ENCODE measurements at regions not wholly inside any gene's neighbourhood (a gene's known extent, or its start where the extent isn't known, plus 50 kb on each side); places are given as distances from the start of the nearest gene placed in this dataset.

DNA sequence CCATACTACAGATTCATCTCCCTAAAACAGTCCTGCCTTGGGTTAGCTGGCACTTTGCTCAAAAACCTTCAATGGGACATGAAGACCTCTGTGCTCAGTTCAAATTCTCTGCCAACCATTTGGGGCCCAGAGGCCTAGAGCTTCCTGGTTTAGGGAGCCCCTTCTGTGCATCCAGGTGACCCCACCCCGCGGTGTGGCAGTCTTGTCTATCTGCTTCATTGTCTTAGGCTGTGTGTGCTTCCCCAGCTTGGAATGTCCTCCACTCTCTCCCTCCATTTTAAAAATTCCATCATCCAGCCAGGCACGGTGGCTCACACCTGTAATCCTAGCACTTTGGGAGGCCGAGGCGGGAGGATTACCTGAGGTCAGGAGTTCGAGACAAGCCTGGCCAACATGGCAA lies 99.0 kb upstream of the NEO1 start:
- H3K27me3 ChIP-seq = no peaks in the 10 kb centered on the region
- intact Hi-C loops (cut with DNase I) = no loop called here
- H3K9me3 ChIP-seq = peaks cover 0 to 12% (median 5%) of the 10 kb centered on the region in 11 donors
- no peaks in the 10 kb centered on the region for H3K36me3 ChIP-seq
- H3K4me1 ChIP-seq = no peaks in the 10 kb centered on the region
- no peak overlapping the region for H3K4me3 ChIP-seq
- ATAC-seq = no peak
- H3K27ac ChIP-seq = no peak overlapping the region
- no peak for DNase-seq
- WGBS, 2 donors = 94 to 96% methylated on average over 6 of the region's 6 CpGs
- TF ChIP-seq CTCF (IDR thresholded peaks at IDR 0.05) = no peak

DNA sequence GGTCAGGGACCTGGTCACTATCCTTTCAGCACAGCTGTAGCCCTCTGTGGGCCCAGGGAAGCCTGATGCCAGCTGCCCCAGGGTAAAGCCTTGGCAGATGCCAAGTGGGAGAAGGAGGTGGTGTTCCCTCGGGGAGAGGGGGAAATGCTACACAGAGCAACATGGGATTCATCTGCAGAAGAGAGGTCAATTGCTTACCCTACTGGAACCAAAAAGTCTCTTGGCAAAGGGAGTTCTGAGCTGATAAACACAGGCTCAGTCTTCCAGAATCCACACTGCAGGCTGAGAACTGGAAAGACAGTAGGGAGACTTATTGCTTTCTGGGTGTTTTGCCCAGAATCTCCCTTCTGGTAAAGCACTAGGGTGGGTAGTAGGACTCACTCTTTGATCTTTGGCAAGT lies 100.1 kb upstream of the NEO1 start:
- Histone ChIP-seq H3K36me3 (no peaks in the 10 kb centered on the region), H3K27ac (no peak overlapping the region), H3K4me3 (no peak overlapping the region), H3K4me1 (no peaks in the 10 kb centered on the region), H3K9me3 (peaks cover 0 to 24% (median 12%) of the 10 kb centered on the region in 11 donors), H3K27me3 (no peaks in the 10 kb centered on the region)
- 66 to 67% methylated on average over 1 of the region's 1 CpG for WGBS, 2 donors
- ATAC-seq = no peak
- DNase-seq = no peak
- TF ChIP-seq CTCF (IDR thresholded peaks at IDR 0.05) = no peak
- intact Hi-C loops (cut with DNase I) = no loop called here

DNA sequence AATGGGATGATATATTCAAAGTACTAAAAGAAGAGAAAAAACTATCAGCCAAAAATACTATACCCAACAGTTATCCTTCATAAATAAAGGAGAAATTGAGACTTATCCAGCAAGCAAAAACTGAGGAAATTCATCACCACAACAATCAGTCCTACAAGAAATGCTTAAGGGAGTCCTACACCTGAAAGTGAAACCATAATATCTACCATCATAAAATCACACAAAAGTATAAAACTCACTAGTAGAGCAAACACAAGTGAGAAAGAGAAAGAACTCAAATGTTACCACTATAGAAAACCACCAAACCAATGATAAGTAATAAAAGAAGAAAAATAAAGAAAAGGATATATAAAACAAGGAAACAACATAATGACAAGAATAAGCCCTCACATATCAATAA lies 103.6 kb upstream of the NEO1 start:
- TF ChIP-seq CTCF (IDR thresholded peaks at IDR 0.05) = no peak
- Histone ChIP-seq H3K27ac (no peak overlapping the region), H3K27me3 (peaks cover 0 to 11% (median 0%) of the 10 kb centered on the region in 7 donors), H3K9me3 (peaks cover 0 to 32% (median 14%) of the 10 kb centered on the region in 11 donors), H3K4me3 (no peak overlapping the region), H3K36me3 (no peaks in the 10 kb centered on the region), H3K4me1 (no peaks in the 10 kb centered on the region)
- DNase-seq (no peak), ATAC-seq (no peak)
- intact Hi-C loops (cut with DNase I) = loop anchor here in 1 of 10 donors (5.0 kb wide), 1 partner anchor 49 kb away; no protein-coding TSS in a partner anchor

DNA sequence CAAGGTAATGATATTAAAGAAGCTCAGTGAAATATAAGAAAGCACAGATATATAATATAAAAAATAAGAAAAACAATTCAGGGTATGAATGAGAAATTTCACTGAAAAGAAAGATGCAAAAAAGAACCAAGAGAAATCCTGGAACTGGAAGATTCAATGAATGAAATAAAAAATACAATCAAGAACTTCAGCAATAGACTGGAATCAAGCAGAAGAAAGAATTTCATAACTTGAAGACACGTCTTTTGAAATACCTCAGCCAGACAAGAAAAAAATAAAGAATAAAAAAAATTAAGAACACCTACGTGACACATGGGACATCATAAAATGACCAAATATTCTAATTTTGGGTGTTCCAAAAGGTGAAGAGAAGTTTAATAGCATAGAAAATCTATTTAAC lies 104.6 kb upstream of the NEO1 start:
- H3K27ac ChIP-seq = no peak overlapping the region
- WGBS, 2 donors = 81 to 83% methylated on average over 2 of the region's 2 CpGs
- H3K27me3 ChIP-seq = peaks cover 0 to 11% (median 0%) of the 10 kb centered on the region in 7 donors
- intact Hi-C loops (cut with DNase I) = loop anchor here in 1 of 10 donors (5.0 kb wide), 1 partner anchor 50 kb away; no protein-coding TSS in a partner anchor
- DNase-seq (no peak), ATAC-seq (no peak)
- H3K9me3 ChIP-seq = peaks cover 0 to 32% (median 14%) of the 10 kb centered on the region in 11 donors
- no peak overlapping the region for H3K4me3 ChIP-seq
- H3K36me3 ChIP-seq = no peaks in the 10 kb centered on the region
- no peaks in the 10 kb centered on the region for H3K4me1 ChIP-seq
- no peak for TF ChIP-seq CTCF (IDR thresholded peaks at IDR 0.05)
